HUES6 (cell line): ENCODE measurements at regions not wholly inside any gene's neighbourhood (a gene's known extent, or its start where the extent isn't known, plus 50 kb on each side); places are given as distances from the start of the nearest gene placed in this dataset.

Experiments used
- H3K27ac ChIP-seq: 2 replicates; pipeline ENCODE4 v1.7.0; 2013; ENCODE audit warnings: low read depth, mild to moderate bottlenecking, low read length, inconsistent platforms
- H3K27me3 ChIP-seq: 2 replicates; pipeline ENCODE4 v1.6.1; 2013; ENCODE audit warnings: low read length; ENCODE audit not compliant: control insufficient read depth, insufficient read depth
- H3K36me3 ChIP-seq: 2 replicates; pipeline ENCODE4 v1.6.1; 2013; ENCODE audit warnings: low read length; ENCODE audit not compliant: control insufficient read depth, insufficient read depth
- H3K4me1 ChIP-seq: 2 replicates; pipeline ENCODE4 v1.6.1; 2013; ENCODE audit warnings: low read length; ENCODE audit not compliant: control insufficient read depth, insufficient read depth
- H3K4me3 ChIP-seq: 2 replicates; pipeline ENCODE4 v1.5.1; 2013; ENCODE audit warnings: low read depth, low read length
- H3K9ac ChIP-seq: one replicate; pipeline ENCODE4 v1.6.1; 2013; ENCODE audit warnings: mild to moderate bottlenecking, low read length
- H3K9me3 ChIP-seq: 2 replicates; pipeline ENCODE4 v1.6.1; 2013; ENCODE audit warnings: low read depth, low read length; ENCODE audit not compliant: control insufficient read depth, insufficient read depth

- H3K36me3 ChIP-seq = no peaks in the 10 kb centered on the region
- no peaks in the 10 kb centered on the region for H3K27me3 ChIP-seq
- H3K4me3 ChIP-seq = no peak overlapping the region
- no peak overlapping the region for H3K9ac ChIP-seq
- H3K27ac ChIP-seq = no peak overlapping the region
- H3K9me3 ChIP-seq = no peaks in the 10 kb centered on the region
- H3K4me1 ChIP-seq = peaks cover 15% of the 10 kb centered on the region
These were observed 199.1 kb upstream of the JARID2 start for GRCh38 chr6:15046751-15047150.

GRCh38 chr6:15048367-15048766 is 197.5 kb upstream of the JARID2 start:
- Histone ChIP-seq H3K27me3 (no peaks in the 10 kb centered on the region), H3K27ac (no peak overlapping the region), H3K9ac (no peak overlapping the region), H3K9me3 (no peaks in the 10 kb centered on the region), H3K4me1 (peaks cover 12% of the 10 kb centered on the region), H3K4me3 (no peak overlapping the region), H3K36me3 (no peaks in the 10 kb centered on the region)

GRCh38 chr6:15058200-15059061 is 187.4 kb upstream of the JARID2 start:
- Histone ChIP-seq H3K27me3 (no peaks in the 10 kb centered on the region), H3K27ac (no peak overlapping the region), H3K4me3 (no peak overlapping the region), H3K4me1 (0 out of 2 replicates have a peak, but pooled peaks cover 7% of the 10 kb centered on the region), H3K9ac (no peak overlapping the region), H3K9me3 (no peaks in the 10 kb centered on the region), H3K36me3 (no peaks in the 10 kb centered on the region)

GRCh38 chr6:15061180-15061641 is 184.7 kb upstream of the JARID2 start:
- Histone ChIP-seq H3K36me3 (no peaks in the 10 kb centered on the region), H3K27me3 (no peaks in the 10 kb centered on the region), H3K4me1 (0 out of 2 replicates have a peak, but pooled peaks cover 7% of the 10 kb centered on the region), H3K9me3 (peaks cover 4% of the 10 kb centered on the region; the same call in 1 of the 2 replicates), H3K27ac (no peak overlapping the region), H3K4me3 (no peak overlapping the region), H3K9ac (no peak overlapping the region)

- Histone ChIP-seq H3K36me3 (no peaks in the 10 kb centered on the region), H3K4me3 (no peak overlapping the region), H3K9me3 (peaks cover 4% of the 10 kb centered on the region; the same call in 1 of the 2 replicates), H3K27ac (no peak overlapping the region), H3K27me3 (no peaks in the 10 kb centered on the region), H3K9ac (no peak overlapping the region), H3K4me1 (0 out of 2 replicates have a peak, but pooled peaks cover 7% of the 10 kb centered on the region)
These were observed 183.9 kb upstream of the JARID2 start for GRCh38 chr6:15061908-15062515.

GRCh38 chr6:15062516-15063252 is 183.2 kb upstream of the JARID2 start:
- H3K4me1 ChIP-seq = 0 out of 2 replicates have a peak, but pooled peaks cover 7% of the 10 kb centered on the region
- peaks cover 4% of the 10 kb centered on the region; the same call in 1 of the 2 replicates for H3K9me3 ChIP-seq
- no peak overlapping the region for H3K27ac ChIP-seq
- no peaks in the 10 kb centered on the region for H3K36me3 ChIP-seq
- H3K27me3 ChIP-seq = no peaks in the 10 kb centered on the region
- H3K9ac ChIP-seq = no peak overlapping the region
- H3K4me3 ChIP-seq = no peak overlapping the region

GRCh38 chr6:15063253-15063853 is 182.5 kb upstream of the JARID2 start:
- H3K4me3 ChIP-seq = no peak overlapping the region
- no peaks in the 10 kb centered on the region for H3K27me3 ChIP-seq
- H3K9me3 ChIP-seq = peaks cover 4% of the 10 kb centered on the region; the same call in 1 of the 2 replicates
- H3K36me3 ChIP-seq = no peaks in the 10 kb centered on the region
- no peak overlapping the region for H3K27ac ChIP-seq
- H3K4me1 ChIP-seq = 0 out of 2 replicates have a peak, but pooled peaks cover 2% of the 10 kb centered on the region
- H3K9ac ChIP-seq = no peak overlapping the region

- H3K4me1 ChIP-seq = no peaks in the 10 kb centered on the region
- H3K36me3 ChIP-seq = no peaks in the 10 kb centered on the region
- H3K27me3 ChIP-seq = no peaks in the 10 kb centered on the region
- H3K4me3 ChIP-seq = no peak overlapping the region
- no peak overlapping the region for H3K27ac ChIP-seq
- no peak overlapping the region for H3K9ac ChIP-seq
- peaks cover 4% of the 10 kb centered on the region; the same call in 1 of the 2 replicates for H3K9me3 ChIP-seq
These were observed 180.4 kb upstream of the JARID2 start for GRCh38 chr6:15065261-15065989.

- Histone ChIP-seq H3K27ac (no peak overlapping the region), H3K36me3 (no peaks in the 10 kb centered on the region)
These were observed 179.6 kb upstream of the JARID2 start for GRCh38 chr6:15066089-15066758.

More at GRCh38 chr6:15066089-15066758, 179.6 kb upstream of the JARID2 start:
- no peak overlapping the region for H3K4me3 ChIP-seq
- 0 out of 2 replicates have a peak, but pooled peaks cover 1% of the 10 kb centered on the region for H3K27me3 ChIP-seq
- no peaks in the 10 kb centered on the region for H3K4me1 ChIP-seq
- H3K9me3 ChIP-seq = peaks cover 4% of the 10 kb centered on the region; the same call in 1 of the 2 replicates
- H3K9ac ChIP-seq = no peak overlapping the region
